H4 (cell line): ENCODE measurements at regions not wholly inside any gene's neighbourhood (a gene's known extent, or its start where the extent isn't known, plus 50 kb on each side); places are given as distances from the start of the nearest gene placed in this dataset.
"Not testable (repeated sequence)": the region's sequence is repeated elsewhere in the genome, so short reads cannot be mapped to it uniquely, and the experiment has no call there.

Source experiments
- DNase-seq: peaks from one replicate; pipeline ENCODE4 v3.0.0-alpha.2; 2015; ENCODE audit warnings: low spot score

DNA sequence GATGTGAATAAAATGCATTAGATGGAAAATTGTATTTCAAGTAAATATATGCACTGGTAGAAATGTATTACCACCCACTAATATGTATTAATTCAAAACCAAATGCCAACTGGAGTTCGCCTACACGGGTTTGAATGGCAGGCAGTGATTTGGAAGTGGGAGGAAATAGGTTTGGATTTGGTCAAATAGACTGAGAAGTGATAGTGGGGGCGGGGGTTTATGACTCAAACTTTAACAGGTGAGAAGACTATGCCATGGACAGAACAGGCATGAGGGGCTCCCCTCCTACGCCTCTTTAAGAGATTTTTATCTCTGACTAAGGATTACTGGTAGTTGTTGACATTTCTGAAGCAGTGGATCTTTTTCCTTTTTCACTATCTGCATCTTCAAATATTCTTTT lies 677.8 kb downstream of the NTRK3 start:
- DNase-seq = no peak

DNA sequence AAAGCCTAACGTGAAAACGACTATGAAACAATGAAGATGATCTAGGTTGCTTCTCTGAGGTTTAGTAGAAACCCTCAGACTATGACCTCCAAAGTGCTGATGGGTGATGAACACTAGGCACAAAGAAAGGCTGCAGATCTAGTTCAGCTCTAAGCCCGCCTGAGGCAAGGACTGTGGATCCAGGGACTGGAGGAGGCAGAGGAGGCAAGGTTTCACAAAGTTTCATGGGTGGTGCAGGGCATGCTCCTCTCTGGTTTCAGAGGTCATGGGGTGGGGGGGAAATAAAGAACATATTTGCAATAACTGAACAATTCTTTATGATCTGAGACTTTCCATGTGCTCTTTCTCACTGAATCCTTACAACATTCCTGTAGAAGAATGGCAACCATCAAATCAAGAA lies 679.2 kb downstream of the NTRK3 start:
- no peak for DNase-seq

DNA sequence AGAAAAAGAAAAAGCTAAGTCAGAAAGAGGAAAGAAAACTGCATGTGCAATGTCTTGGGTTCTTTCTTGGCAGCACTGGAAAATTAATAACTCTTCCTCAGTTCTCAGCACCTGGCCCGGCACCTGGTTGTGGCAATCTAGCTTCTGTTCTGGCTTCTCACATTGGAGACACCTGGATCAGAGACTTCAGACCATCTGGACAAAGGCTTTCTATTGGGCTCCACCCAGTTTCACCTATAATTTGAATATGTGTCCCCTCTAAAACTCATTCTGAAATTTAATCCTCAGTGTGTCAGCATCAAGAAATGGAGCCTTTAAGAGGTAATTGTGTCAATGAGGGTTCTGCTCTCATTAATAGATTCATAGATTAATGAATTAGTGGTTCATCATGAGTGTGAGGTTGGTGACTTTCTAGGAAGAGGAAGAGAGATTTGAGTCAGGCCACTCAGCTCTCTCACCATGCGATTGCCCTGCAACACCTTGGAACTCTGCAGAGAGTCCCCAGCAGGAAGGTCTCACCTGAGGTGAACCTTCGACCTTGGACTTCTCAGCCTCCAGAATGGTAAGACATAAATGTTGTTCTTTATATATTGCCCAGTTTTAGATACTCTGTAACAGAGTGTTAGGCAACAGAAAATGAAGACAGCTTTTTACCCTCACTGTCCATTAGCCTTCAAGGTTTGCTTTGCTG lies 679.9 kb downstream of the NTRK3 start:
- no peak for DNase-seq

DNA sequence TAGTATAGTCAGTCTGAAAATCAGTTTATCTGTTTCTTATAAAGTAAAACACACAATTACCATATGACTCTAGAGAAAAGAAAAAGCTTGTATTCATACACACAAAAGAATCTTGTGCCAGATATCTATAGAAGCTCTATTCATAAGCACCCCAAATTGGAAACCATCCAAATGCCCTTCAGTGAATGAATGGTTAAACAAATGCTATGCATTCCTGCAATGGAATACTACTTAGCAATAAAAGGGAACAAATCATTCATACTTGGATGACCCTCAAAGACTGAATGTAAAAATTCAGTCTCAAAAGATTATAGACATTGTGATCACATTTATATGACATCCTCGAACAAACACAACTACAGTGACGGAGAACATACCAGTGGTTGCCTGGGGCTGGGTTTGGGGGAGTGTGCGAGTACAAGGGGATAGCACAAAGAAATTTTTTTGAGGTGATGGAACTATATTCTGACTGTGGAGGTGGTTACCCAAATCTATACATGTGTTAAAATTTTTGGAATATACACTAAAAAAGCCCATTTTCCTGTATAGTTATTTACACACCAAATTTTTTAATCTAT lies 680.6 kb downstream of the NTRK3 start:
- no peak for DNase-seq

DNA sequence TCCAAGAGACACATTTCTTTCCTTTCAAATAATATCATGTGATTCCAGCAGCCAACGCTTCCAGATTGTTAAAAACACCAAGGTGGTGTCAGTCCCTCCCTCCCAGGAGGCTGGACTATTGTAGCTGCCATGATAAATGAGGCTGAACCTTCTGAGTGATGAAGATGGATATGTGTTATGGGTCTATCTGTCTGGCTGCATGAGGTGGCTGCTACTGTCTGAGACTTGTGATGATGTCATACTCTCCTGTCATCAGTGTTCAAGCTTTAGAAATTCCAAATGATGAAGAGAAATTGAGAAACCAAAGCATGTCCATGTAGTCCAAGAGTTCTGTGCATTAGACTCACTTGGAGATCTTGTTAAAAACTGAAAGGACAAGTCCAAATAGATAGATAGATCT lies 683.0 kb downstream of the NTRK3 start:
- no peak for DNase-seq

DNA sequence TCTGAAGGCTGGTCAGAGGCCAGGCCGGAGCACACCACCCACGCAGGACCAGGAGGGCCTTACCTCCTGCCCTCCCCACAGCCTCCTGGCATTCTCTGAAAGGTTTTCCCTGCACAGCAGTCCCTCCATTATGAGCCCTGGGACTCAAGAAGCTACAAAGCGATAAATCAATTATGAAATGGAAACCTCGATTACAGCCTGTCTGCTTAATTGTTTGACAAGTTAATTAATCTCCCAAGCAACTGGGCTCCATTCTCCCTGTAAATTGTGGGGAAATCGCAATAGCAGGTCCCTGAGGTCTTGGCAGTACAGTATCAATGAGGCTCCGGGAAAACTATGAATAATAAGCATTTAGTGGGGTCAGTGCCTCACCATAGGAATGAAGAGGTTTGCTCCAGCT lies 683.5 kb downstream of the NTRK3 start:
- no peak for DNase-seq

DNA sequence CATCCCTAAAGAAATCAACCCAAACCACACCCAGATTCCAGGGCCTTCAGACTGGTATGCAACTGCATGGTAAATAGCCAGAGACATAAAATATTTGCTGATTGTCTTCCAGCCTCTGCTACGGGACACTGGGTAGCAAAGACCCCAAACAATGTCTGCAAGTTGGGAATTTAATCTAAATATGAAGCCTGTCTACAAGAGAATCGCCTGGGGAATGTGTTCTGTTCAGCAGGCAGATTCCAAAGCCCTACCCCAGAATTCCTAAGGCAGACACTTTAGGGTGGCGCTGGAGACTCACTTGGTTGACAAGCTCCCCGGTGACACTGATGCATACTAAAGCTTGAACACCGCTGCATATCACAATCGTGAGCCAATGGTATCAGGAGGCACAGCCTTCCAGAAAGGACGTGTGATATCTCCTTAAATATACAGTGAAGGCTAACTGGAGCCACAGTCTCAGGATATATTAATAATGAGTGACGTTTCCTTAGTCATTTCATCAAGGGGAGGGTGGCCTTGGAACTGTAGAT lies 684.1 kb downstream of the NTRK3 start:
- no peak for DNase-seq

DNA sequence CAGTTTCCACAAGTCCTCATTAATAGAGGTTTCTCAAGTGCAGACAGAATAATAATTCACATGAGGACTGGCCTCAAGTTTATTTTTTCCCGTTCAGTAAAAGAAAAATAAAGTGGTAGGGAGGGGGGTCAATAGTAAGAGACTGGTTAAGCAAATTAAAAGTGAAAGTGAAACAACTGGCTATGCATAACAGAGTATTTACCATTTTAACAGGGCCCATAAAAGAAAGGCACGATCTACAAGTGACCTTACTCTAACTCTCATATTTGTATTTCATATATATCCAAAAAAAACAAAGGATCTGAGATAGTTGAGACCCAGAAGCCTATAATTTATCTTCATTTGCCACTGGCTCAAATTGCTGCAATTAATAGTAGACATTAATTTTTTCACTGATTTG lies 686.3 kb downstream of the NTRK3 start:
- peak; percentile 52 for DNase-seq

DNA sequence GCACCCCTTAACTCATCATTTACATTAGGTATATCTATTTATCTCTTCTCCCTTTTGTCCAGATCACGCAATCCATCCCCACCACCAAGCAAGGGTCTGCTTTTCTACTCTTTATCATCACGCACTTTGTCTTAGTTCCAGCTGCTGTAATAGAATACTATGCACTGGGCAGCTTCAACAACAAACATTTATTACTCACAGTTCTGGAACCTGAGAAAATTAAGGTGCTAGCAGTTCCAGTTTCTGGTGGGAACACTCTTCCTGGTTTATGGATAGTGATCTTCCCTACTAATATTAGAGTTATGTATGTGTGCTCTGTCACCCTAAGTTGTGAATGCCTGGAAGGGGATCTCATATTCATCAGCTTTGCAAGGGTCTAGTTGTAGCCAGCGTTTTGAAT lies 687.0 kb downstream of the NTRK3 start:
- DNase-seq = no peak

DNA sequence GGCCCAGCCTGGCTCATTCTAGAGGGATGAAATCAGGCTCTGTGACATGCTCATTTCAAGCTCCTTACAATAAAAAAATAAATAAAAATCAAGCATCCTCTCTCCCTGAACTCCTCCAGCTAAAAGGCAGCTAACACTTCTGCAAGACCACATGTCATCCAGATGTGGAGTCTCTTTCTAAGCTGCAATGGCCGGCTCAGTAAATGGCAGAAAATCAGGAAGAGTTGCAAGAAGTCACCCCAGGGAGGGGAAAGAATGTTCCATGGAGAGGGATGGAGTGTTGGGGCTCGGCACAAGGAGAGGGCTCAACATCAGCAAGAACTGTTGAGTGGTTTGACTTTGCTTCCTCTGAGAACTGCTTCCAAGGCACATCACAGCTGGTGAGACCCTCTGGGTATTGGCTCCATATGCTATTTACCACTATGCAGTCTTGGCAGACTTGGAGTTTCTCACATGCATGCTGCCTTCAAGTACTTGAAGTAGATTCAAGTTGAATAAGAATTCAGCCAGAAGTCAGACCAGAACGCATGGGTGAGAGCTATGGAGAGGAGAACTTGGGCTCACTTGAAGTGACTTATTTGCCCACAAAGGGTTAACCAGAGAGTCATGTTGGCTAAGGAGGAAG lies 689.0 kb downstream of the NTRK3 start:
- DNase-seq = no peak

DNA sequence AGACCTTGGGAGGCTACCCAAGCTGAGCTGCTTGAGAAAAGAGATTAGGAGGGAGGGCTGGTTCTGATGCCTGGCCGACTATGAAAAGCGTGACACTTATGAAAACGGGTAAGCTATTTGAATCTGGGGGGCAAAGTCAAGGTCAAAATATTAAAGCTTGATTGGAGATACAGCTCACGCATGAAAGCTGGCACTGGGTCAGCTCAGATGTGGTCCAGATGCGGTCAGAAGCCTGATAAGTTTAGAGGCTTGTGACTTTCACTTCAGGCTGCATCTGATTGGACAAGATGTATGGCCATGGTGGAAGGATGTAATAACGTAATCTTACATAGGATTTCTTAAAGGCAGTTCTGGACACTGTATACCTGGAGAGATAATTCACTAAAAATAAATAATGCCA lies 690.3 kb downstream of the NTRK3 start:
- no peak for DNase-seq

DNA sequence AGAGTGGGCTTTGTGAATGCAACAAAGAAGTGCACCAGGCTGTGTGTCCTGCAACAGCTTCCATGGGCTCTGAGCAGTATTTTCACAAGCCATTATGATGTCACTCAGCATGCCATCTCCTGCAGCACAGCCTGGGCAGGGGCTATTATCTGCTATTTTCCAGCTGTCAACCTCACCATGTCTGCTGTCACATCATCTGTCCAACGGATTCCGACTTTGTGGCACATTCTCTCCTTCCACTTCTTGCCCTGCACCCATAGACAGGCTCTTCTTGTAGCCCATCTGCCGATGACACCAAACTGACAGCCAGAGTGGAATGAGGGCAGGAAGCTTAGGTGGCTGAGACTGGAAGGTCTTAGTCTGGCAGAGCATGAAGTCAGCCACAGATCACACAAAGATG lies 691.9 kb downstream of the NTRK3 start:
- no peak for DNase-seq

DNA sequence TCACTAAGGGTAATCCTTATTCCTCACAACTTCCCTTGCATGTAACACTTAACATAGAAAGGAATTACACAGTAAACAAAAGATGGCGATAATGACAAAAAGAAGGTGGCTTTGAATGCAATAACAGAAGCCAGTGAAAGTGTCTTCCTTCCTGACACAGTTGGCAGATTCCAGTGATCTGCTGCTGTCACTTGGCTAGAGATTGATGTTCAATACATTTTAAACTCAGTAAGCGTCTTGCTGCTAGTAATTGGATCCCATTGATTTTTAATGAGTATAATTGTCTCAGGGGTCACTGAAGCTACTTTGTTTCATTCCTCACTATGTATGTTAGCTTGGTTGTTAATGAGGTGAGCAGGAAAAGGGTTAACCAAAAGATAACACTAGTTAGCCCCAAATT lies 692.7 kb downstream of the NTRK3 start:
- DNase-seq = no peak

DNA sequence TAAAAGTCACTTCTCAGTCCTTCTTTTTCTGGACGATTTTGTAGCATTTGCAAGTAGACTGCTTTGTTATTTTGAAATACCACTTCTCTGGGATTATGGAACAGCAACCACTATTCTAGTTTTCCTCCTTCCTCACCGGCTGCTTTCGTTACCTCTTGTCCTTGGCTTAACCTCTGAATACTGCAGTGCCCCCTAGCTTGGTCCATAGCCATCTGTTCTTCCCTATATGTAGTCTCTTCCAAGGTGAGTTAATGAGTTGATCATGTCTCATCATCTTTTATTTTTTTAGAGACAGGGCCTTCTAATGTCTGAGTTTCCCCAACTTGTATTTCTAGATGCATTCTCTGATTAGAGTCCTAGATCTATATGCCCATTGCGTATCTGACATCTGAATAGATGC lies 694.3 kb downstream of the NTRK3 start:
- no peak for DNase-seq

DNA sequence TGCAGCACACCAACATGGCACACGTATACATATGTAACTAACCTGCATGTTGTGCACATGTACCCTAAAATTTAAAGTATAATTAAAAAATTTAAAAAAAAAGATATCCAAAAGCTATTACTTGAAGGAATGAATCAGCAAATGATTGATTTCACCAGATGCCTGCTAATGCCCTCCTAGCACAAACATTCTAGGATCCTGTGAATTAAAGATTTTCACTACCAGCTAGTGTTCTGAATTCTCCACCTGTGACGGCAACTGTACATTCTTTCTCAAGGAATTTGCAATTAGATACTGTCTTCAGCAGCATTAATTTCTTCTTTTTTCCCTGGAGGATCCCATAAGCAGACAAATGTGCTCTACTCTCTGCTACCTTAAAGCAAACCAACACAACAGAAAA lies 694.9 kb downstream of the NTRK3 start:
- DNase-seq = no peak

DNA sequence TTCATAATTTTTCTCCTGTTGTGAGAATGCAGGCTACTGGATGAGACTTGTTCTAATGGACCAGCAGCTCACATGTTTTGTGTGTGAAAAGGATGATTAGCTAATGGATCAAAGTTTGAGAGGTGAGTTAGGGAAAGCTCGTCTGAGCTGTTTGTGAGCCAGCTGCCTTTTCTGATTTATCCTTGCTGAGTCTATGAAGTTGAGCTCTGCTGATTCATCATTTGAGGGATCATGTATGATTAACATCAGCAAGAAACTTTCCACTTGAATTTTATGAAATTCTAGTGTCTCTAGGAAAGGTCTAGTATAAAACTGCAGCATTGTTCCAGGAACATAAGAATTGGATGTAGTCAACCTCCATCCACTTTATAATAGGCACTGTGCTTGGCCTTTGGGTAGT lies 698.7 kb downstream of the NTRK3 start:
- DNase-seq = no peak

DNA sequence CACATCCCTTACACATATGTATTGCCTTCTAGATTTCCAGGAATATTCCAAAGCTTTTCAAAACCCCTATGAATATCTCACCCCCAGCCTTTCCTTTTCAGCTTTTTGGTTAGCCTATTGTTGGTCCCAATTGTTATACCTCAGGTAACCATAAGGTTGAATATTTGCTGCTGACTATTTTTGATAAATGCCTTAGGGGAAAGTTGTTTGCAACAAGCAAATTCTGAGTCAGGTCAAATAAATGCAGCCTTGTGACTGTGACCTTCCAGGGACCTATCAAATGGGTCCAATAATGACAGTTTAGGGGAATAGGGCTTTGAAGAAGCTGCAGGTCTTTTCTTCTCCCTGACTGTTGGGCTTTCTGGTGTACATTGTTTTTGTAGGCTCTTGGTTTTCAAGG lies 699.7 kb downstream of the NTRK3 start:
- no peak for DNase-seq

DNA sequence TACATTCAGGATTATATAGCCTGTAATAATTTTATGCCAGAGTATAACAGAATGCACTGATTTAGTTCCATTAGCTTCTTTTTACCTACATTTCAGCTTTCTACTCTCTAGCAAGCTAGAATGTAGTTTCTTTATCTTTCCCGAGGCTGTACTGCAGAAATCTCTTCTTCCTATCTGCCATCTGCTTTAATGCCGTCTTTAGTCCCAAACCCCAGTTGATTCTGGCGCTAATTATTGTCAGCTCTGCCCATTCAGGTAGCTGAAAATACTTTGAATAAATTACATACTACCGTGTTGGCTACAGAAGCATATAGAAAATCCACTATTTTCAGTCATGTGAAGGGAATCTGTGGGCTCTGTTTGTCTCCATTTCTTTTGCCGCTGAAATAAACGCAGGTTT lies 706.7 kb downstream of the NTRK3 start:
- DNase-seq = no peak

DNA sequence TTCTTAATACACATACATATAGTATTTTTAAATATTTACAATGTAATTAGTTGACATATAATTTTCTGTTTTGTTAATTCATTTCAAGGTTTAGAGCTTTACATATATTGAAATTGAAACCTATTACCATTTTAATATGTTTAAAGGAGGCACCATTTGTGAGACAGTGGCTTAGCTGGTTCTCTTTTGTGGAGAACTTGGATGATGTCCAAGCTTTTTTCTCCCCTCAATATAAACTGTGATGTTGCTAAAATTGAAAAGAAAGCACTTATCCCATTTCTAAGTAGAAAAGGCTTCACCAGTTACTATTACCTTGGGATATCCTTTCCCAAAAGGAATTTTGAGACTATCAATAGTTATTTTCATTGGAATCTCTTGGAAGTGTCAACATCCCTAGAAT lies 707.2 kb downstream of the NTRK3 start:
- DNase-seq = no peak

DNA sequence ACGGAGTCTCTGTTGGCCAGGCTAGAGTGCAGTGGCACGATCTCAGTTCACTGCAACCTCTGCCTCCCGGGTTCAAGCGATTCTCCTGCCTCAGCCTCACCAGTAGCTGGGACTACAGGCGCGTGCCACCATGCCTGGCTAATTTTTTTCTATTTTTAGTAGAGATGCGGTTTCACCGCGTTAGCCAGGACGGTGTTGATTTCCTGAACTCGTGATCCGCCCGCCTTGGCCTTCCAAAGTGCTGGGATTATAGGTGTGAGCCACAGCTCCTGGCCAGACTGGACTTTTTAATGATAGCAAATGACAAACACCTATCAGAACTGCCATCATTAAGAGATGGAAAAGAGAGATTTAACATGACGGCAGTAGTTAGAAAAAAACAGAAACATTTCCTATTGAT lies 707.9 kb downstream of the NTRK3 start:
- not testable (repeated sequence) for DNase-seq

DNA sequence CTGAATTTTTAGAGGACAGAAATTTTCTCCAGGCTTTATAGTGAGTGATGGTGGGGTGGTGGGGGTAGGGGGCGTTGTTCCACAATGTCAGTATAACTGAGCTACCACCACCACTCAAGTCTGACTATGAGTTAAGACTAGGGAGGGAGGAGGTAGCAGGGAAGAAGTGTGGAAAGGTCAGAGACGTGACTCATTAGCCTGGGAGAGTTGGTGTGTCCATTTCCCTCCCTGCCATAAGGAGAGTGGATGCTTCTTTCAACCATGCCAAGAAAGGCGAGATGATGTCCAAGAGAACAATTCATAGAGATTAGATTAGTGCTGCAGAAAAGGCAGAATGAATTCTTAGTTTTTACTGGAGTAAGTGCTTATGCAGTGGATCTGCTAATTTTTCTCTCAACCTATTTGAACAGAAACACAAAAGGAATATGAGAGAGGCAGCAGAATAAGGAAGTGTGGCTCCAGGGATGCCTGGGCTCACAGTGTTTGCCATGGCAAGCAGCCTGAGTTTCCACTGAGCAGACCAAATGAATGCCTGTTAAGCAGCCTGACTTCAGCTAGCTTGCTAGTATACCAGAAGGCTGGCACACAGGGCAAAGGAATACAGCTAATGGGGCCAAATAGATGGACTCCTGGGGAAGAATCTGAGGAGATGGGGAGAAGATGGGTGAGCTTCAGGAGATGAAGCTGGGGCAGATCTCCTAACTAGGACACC lies 708.9 kb downstream of the NTRK3 start:
- DNase-seq = no peak

DNA sequence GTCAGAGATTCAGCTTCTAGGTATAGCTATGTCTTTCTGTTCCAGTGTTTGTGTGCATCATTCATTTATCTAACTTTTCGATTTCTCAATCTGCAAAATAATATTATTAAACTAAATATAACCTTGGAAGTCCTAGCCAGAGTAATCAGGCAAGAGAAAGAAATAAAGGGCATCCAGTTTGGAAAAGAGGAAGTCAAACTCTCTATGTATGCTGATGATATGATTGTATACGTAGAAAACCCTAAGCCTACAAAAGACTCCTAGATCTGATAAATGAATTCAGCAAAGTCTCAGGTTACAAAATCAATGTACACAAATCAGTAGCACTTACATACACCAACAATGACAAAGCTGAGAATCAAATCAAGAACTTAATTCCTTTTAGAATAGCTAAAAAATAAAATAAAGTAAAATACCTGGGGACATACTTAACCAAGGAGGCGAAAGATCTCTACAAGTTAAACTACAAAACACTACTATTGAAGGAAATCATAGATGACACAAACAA lies 718.2 kb downstream of the NTRK3 start:
- no peak for DNase-seq

DNA sequence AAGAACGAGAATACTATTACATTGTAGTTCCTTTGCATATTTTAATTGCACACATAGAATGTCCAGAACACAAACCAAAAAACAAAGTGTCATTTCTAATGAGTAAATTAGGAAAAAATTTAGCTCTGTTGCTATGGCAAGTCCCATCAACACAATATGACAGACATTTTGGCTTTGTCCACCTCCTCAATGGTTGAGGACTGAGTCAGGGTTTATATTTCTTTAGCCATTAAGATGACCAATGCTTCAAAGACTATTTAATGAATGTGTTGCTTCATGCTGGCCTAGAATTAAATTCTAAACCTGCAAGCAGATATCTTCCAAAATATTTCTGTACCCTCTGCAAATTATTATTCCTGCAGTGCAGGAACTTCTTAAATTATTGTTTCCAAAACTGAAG lies 719.2 kb downstream of the NTRK3 start:
- DNase-seq = no peak
